Upper lobe of left lung (tissue), 6 donors: ENCODE measurements at regions not wholly inside any gene's neighbourhood (a gene's known extent, or its start where the extent isn't known, plus 50 kb on each side); places are given as distances from the start of the nearest gene placed in this dataset.

Experiments
- ATAC-seq, 2 donors: fragments of 200-7000 bp; cut with Tn5 transposase; one replicate each; pipeline ENCODE4 v1.9.1; 2022; ENCODE audit warnings: mild to moderate bottlenecking in 2 of 2, moderate library complexity in 2 of 2; ENCODE audit not compliant: low FRiP score in 2 of 2
- DNase-seq, 2 donors: peaks; one replicate each; pipeline ENCODE4 v3.0.0-alpha.2; 2019 to 2020
- H3K27ac ChIP-seq, 4 donors: fragments of 200-600 bp; sonication (generic); one replicate each; pipeline ENCODE4 v1.5.1; 2016 to 2019
- H3K27me3 ChIP-seq, 4 donors: fragments of 200-600 bp; sonication (generic); one replicate each; pipeline ENCODE4 v1.5.1; 2017 to 2019
- H3K36me3 ChIP-seq, 4 donors: fragments of 200-600 bp; sonication (generic); one replicate each; pipeline ENCODE4 v1.5.1; 2016 to 2019
- H3K4me1 ChIP-seq, 4 donors: fragments of 200-600 bp; sonication (generic); one replicate each; pipeline ENCODE4 v1.5.1; 2018 to 2019
- H3K4me3 ChIP-seq, 4 donors: fragments of 200-600 bp; sonication (generic); one replicate each; pipeline ENCODE4 v1.5.1; 2017 to 2019; ENCODE audit warnings: mild to moderate bottlenecking in 2 of 4, moderate library complexity in 1 of 4
- H3K9me3 ChIP-seq, 4 donors: fragments of 200-600 bp; sonication (generic); one replicate each; pipeline ENCODE4 v1.5.1; 2018 to 2019
- CTCF ChIP-seq, 6 experiments: fragments of 450-650 bp in 4 of 6; fragments of 200-600 bp in 2 of 6; sonication (generic) in 2 of 6; IDR thresholded peaks; one replicate each; pipeline ENCODE4 v1.5.1; 2016 to 2019; ENCODE audit warnings: antibody characterized with exemption in 6 of 6
- EP300 ChIP-seq, 4 donors: sonication (generic); formaldehyde crosslinking; IDR thresholded peaks; one replicate each; pipeline ENCODE4 v1.5.1; 2017; ENCODE audit warnings: antibody characterized with exemption in 4 of 4, control low read depth in 2 of 4
- POLR2A ChIP-seq, 4 donors: fragments of 450-650 bp; IDR thresholded peaks; one replicate each; pipeline ENCODE4 v1.5.1; 2016 to 2017; ENCODE audit warnings: antibody characterized with exemption in 4 of 4, mild to moderate bottlenecking in 2 of 4
- POLR2AphosphoS5 ChIP-seq, 2 donors: sonication (generic); formaldehyde crosslinking; IDR thresholded peaks; one replicate each; pipeline ENCODE4 v1.5.1; 2017; ENCODE audit warnings: antibody characterized with exemption in 2 of 2
- WGBS, 2 donors: methylation state at CpG; one replicate each; pipeline ENCODE4 v1.1.5; 2017 to 2018; 5-methylcytosine and 5-hydroxymethylcytosine counted together
- donor health status: DM: no; HTN: no; CAD: no; lungs with moderate emphysema.
- donor health status: DM: no; HTN: yes; CAD: no; lungs with severe emphysema.

GRCh38 chr18:46211816-46212215 is 107.6 kb downstream of the HAUS1 start:
- TF ChIP-seq EP300 (IDR thresholded peaks at IDR 0.05) (no peak), POLR2A (IDR thresholded peaks at IDR 0.05) (no peak), CTCF (IDR thresholded peaks at IDR 0.05) (no peak), POLR2AphosphoS5 (IDR thresholded peaks at IDR 0.05) (no peak)
- Histone ChIP-seq H3K4me1 (peaks cover 0 to 23% (median 11%) of the 10 kb centered on the region in 4 donors), H3K27ac (no peak overlapping the region), H3K36me3 (peaks cover 0 to 12% (median 4%) of the 10 kb centered on the region in 4 donors), H3K9me3 (no peaks in the 10 kb centered on the region), H3K4me3 (no peak overlapping the region), H3K27me3 (no peaks in the 10 kb centered on the region)
- no peak for DNase-seq
- ATAC-seq = no peak
- 15 to 26% methylated on average over 1 of the region's 1 CpG for WGBS, 2 donors

GRCh38 chr18:46212398-46212797 is 108.2 kb downstream of the HAUS1 start:
- no peaks in the 10 kb centered on the region for H3K9me3 ChIP-seq
- TF ChIP-seq POLR2A (IDR thresholded peaks at IDR 0.05) (no peak), CTCF (IDR thresholded peaks at IDR 0.05) (no peak), EP300 (IDR thresholded peaks at IDR 0.05) (no peak), POLR2AphosphoS5 (IDR thresholded peaks at IDR 0.05) (no peak)
- H3K36me3 ChIP-seq = peaks cover 0 to 17% (median 4%) of the 10 kb centered on the region in 4 donors
- DNase-seq (no peak), ATAC-seq (no peak)
- H3K27ac ChIP-seq = no peak overlapping the region
- no peak overlapping the region for H3K4me3 ChIP-seq
- H3K4me1 ChIP-seq = peaks cover 0 to 23% (median 11%) of the 10 kb centered on the region in 4 donors
- no peaks in the 10 kb centered on the region for H3K27me3 ChIP-seq
- 88 to 91% methylated on average over 2 of the region's 2 CpGs for WGBS, 2 donors

- Histone ChIP-seq H3K27me3 (no peaks in the 10 kb centered on the region), H3K4me3 (no peak overlapping the region), H3K9me3 (no peaks in the 10 kb centered on the region), H3K36me3 (peaks cover 0 to 17% (median 4%) of the 10 kb centered on the region in 4 donors), H3K4me1 (peaks cover 0 to 23% (median 12%) of the 10 kb centered on the region in 4 donors), H3K27ac (no peak overlapping the region)
- DNase-seq (no peak), ATAC-seq (no peak)
- no peak for TF ChIP-seq POLR2AphosphoS5 (IDR thresholded peaks at IDR 0.05)
- peak in 5 of 6 experiments; percentile 23 to 38 (median 31) for TF ChIP-seq CTCF (IDR thresholded peaks at IDR 0.05)
- TF ChIP-seq POLR2A (IDR thresholded peaks at IDR 0.05) = no peak
- TF ChIP-seq EP300 (IDR thresholded peaks at IDR 0.05) = no peak
- 13 to 33% methylated on average over 3 of the region's 3 CpGs for WGBS, 2 donors
Measured at GRCh38 chr18:46213295-46213694, 109.1 kb downstream of the HAUS1 start.

GRCh38 chr18:46214435-46214834 is 110.2 kb downstream of the HAUS1 start:
- Histone ChIP-seq H3K27me3 (no peaks in the 10 kb centered on the region), H3K9me3 (no peaks in the 10 kb centered on the region), H3K4me1 (peaks cover 0 to 23% (median 14%) of the 10 kb centered on the region in 4 donors), H3K27ac (no peak overlapping the region), H3K36me3 (peaks cover 0 to 17% (median 5%) of the 10 kb centered on the region in 4 donors), H3K4me3 (no peak overlapping the region)
- 96 to 100% methylated on average over 1 of the region's 1 CpG for WGBS, 2 donors
- ATAC-seq = no peak
- TF ChIP-seq CTCF (IDR thresholded peaks at IDR 0.05) (no peak), EP300 (IDR thresholded peaks at IDR 0.05) (no peak), POLR2AphosphoS5 (IDR thresholded peaks at IDR 0.05) (no peak), POLR2A (IDR thresholded peaks at IDR 0.05) (no peak)
- no peak for DNase-seq
